Activated CD4-positive, alpha-beta T cell treated with anti-CD3 and anti-CD28 coated beads, Interleukin-2, amount 10 ng/mL, durations not matched to agents 24 days and 14 days (primary cell): ENCODE measurements at regions not wholly inside any gene's neighbourhood (a gene's known extent, or its start where the extent isn't known, plus 50 kb on each side); places are given as distances from the start of the nearest gene placed in this dataset.

Experiments used
- DNase-seq: peaks from one replicate; pipeline ENCODE4 v3.0.0; 2022
- H3K27ac Mint-ChIP-seq: one replicate; pipeline ENCODE4 v1.8.0; 2022; ENCODE audit warnings: mild to moderate bottlenecking, mixed read lengths
- H3K27me3 Mint-ChIP-seq: one replicate; pipeline ENCODE4 v1.8.0; 2022; ENCODE audit warnings: mixed read lengths
- H3K36me3 Mint-ChIP-seq: one replicate; pipeline ENCODE4 v1.8.0; 2022; ENCODE audit warnings: low read depth, mild to moderate bottlenecking, mixed read lengths
- H3K4me1 Mint-ChIP-seq: one replicate; pipeline ENCODE4 v1.8.0; 2021; ENCODE audit warnings: mixed read lengths
- H3K4me3 Mint-ChIP-seq: one replicate; pipeline ENCODE4 v1.8.0; 2022; ENCODE audit warnings: mild to moderate bottlenecking, moderate library complexity, mixed read lengths
- H3K9me3 Mint-ChIP-seq: one replicate; pipeline ENCODE4 v1.8.0; 2021; ENCODE audit warnings: mixed read lengths
- intact Hi-C: fragments of 100-400 bp; cut with micrococcal nuclease; formaldehyde crosslinking; loops from one replicate; pipeline ENCODE4 v1.15.1; 2023

DNA sequence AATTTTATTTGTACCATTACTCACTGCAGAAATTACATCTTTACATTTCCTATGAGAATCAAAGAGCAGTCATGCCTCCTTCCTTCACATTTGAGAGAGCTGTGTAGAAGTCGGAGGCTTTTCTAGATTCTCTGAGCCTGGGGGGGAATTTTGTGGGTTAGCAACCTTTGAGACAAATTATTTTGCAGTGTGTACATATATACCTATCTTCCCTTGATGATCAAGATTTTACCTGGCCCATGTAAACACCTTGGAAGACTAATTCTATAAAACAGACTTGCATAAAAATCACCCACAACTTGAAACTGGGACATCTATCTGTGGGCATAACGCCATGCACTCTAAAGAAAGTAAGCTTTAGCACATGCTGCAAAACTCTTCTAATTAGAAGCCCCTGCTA is 491.5 kb upstream of the MDFIC2 start:
- no peaks in the 10 kb centered on the region for H3K4me1 Mint-ChIP-seq
- peaks cover 6% of the 10 kb centered on the region for H3K9me3 Mint-ChIP-seq
- no peak for DNase-seq
- intact Hi-C loops = no loop called here
- no peaks in the 10 kb centered on the region for H3K36me3 Mint-ChIP-seq
- H3K27ac Mint-ChIP-seq = no peak overlapping the region
- H3K4me3 Mint-ChIP-seq = no peak overlapping the region
- peaks cover 20% of the 10 kb centered on the region for H3K27me3 Mint-ChIP-seq

DNA sequence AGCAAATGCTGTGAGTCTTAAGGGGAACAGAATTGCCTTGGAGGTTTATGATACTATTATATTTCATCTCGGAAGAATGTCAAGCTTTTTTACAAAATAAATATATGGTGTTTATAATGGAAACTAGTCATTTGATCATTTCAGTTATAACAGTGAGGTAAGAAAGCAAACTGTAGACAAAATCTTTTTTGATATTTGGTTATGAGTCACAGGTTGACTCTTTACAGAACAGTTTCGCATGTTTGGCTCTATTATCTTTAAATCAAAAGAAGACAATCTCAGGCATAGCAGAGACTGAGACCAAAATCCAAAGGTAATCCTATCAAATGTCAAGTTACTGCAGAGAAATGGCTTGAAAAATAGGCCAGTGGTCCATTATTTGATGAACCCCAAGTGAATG is 490.9 kb upstream of the MDFIC2 start:
- DNase-seq = no peak

DNA sequence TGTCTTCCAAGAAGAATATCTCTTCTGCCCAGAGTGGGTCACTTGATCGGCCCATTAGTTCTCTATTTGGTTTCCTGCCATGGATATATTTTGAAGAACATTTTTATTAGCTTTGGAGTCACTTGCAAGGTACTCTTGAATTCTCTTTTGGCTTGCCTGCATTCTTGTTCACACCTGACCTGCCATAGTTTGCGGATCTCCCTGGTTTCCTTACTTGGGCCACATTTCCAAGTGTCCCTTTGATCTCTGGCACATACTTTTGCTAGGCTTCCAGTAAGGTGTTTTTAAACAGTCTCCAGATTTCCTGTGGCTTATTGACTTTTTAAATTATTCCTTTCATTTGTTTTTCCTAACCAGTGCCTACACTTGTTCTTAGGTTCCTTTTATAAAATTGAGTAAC is 488.5 kb upstream of the MDFIC2 start:
- Mint-ChIP-seq H3K9me3 (peaks cover 14% of the 10 kb centered on the region), H3K36me3 (no peaks in the 10 kb centered on the region), H3K4me1 (no peaks in the 10 kb centered on the region), H3K27ac (no peak overlapping the region), H3K27me3 (peaks cover 20% of the 10 kb centered on the region), H3K4me3 (no peak overlapping the region)
- intact Hi-C loops = no loop called here
- no peak for DNase-seq

More for the DNA sequence above, 490.9 kb upstream of the MDFIC2 start:
- intact Hi-C loops = no loop called here
- peaks cover 6% of the 10 kb centered on the region for H3K9me3 Mint-ChIP-seq
- H3K4me1 Mint-ChIP-seq = no peaks in the 10 kb centered on the region
- peaks cover 20% of the 10 kb centered on the region for H3K27me3 Mint-ChIP-seq
- H3K36me3 Mint-ChIP-seq = no peaks in the 10 kb centered on the region
- no peak overlapping the region for H3K4me3 Mint-ChIP-seq
- H3K27ac Mint-ChIP-seq = no peak overlapping the region

DNA sequence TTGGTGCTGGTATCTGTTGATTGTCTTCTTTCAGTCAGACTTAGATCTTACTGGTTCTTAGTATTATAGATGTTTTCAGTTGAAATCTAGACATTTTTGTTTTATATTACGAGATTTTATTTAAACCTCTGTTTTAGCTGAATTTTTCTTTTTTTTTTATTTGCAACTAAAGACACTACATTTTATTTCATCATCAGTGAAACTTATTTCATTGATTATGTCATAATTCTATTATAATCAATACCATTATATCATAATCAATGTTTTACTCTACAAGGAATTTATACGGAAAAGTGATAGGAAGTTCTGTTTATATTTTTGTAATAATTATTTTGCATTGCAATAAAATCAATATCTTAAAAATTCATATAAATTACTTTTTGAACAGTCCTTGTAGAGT is 477.4 kb upstream of the MDFIC2 start:
- H3K27me3 Mint-ChIP-seq = peaks cover 10% of the 10 kb centered on the region
- no peaks in the 10 kb centered on the region for H3K4me1 Mint-ChIP-seq
- no peaks in the 10 kb centered on the region for H3K36me3 Mint-ChIP-seq
- DNase-seq = no peak
- no peak overlapping the region for H3K27ac Mint-ChIP-seq
- no peaks in the 10 kb centered on the region for H3K9me3 Mint-ChIP-seq
- no peak overlapping the region for H3K4me3 Mint-ChIP-seq
- intact Hi-C loops = no loop called here

DNA sequence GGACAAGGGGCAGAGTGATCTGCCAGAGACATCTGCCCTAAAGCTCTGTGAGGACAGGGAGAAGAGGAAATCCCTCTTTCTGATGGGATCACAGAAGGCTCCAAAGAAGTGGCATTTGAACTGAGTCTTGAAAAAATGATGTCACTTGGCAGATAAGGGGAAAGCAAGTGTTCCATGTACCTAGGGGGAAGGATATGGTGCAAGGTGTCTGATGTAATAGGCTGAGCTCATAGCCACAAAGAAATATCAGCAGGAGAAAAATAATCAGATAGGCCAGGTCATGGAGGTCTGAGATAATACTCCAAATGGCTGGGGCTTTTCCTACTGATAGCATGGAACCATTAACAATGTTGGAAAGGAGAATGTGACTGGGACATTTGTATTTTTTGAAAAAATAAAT is 468.4 kb upstream of the MDFIC2 start:
- no peak overlapping the region for H3K4me3 Mint-ChIP-seq
- H3K27ac Mint-ChIP-seq = no peak overlapping the region
- H3K9me3 Mint-ChIP-seq = no peaks in the 10 kb centered on the region
- no peaks in the 10 kb centered on the region for H3K4me1 Mint-ChIP-seq
- H3K27me3 Mint-ChIP-seq = no peaks in the 10 kb centered on the region
- intact Hi-C loops = no loop called here
- no peaks in the 10 kb centered on the region for H3K36me3 Mint-ChIP-seq
- DNase-seq = no peak

DNA sequence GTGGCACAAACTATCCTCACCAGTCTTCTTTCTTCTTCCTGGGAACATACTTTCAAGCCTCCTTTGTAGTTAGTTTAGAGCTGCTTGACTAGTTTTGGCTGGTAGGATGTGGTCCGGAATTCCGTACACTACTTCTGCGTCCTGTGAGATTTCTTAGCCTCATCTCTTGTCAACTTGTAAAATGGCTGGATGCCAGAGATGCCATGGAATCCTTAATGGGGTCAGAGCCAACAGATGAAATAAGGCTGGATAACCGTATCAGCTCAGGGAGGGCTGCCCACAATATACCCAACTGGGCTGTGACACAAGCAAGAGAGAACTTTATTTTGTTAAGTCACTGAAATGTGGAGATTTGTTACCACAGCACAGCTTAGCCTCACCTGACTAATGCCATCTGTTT is 466.9 kb upstream of the MDFIC2 start:
- no peak overlapping the region for H3K27ac Mint-ChIP-seq
- intact Hi-C loops = no loop called here

DNA sequence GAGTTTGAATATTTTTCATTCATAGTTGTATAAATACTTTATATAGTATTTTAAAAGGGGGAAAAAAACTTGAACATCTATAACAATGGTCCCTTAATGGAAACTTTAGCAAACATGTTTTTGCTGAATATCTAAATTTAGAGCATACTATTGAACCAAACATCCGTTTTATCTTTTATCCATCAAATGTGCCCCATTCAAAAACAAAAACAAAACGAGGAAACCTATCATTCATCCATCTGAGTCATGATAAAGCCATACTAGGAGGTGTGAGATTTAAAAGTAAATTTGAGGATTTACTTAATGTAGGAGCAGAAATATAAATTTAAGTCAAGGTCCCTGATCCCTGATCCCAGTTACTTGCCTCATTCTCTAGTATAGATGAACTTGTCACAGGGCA is 463.6 kb upstream of the MDFIC2 start:
- H3K36me3 Mint-ChIP-seq = no peaks in the 10 kb centered on the region
- H3K27me3 Mint-ChIP-seq = peaks cover 8% of the 10 kb centered on the region
- H3K9me3 Mint-ChIP-seq = peaks cover 4% of the 10 kb centered on the region
- H3K4me1 Mint-ChIP-seq = no peaks in the 10 kb centered on the region
- no peak overlapping the region for H3K4me3 Mint-ChIP-seq
- DNase-seq = no peak
- intact Hi-C loops = no loop called here
- no peak overlapping the region for H3K27ac Mint-ChIP-seq

More for the DNA sequence above, 466.9 kb upstream of the MDFIC2 start:
- peaks cover 4% of the 10 kb centered on the region for H3K27me3 Mint-ChIP-seq
- H3K4me3 Mint-ChIP-seq = no peak overlapping the region
- H3K9me3 Mint-ChIP-seq = peaks cover 4% of the 10 kb centered on the region
- no peaks in the 10 kb centered on the region for H3K36me3 Mint-ChIP-seq
- no peak for DNase-seq
- H3K4me1 Mint-ChIP-seq = no peaks in the 10 kb centered on the region

DNA sequence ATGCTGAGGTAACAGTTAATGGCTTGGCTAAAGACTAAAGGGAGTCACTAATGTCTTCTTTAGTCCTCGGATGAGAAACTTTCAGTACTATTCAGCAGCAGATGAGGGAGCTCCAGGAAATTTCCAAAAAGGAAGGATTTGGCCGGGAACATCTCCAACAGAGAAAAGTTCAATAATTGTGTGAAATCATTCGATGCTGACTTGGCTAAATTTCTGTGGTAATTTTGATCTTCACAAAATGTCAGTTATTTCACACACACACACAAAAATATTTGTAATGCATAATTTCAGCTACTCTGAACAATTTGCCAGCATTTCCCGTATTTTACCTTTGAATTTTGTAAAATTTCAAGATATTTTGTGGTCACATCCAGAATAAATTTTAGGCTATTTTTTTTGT is 462.8 kb upstream of the MDFIC2 start:
- Mint-ChIP-seq H3K36me3 (no peaks in the 10 kb centered on the region), H3K27ac (no peak overlapping the region), H3K4me1 (no peaks in the 10 kb centered on the region), H3K27me3 (peaks cover 15% of the 10 kb centered on the region), H3K4me3 (no peak overlapping the region), H3K9me3 (peaks cover 4% of the 10 kb centered on the region)
- intact Hi-C loops = no loop called here
- no peak for DNase-seq

DNA sequence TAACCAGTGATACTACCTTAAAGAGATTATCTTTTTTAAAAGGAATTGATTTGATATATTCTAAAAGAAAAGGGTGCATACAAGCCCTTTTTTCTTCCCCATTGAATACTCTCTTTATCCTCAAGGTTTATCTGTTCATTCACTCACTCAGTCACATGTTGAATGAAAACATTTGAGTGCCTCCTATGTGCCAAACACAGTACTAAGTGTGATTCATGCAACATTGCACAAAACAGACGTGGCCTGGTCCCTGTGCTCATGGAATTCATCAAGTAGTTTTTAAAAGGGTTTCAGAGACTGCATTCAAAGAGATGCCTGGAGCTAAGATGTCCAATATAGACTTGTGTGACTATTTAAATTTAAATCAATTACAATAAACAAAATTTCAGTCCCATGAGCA is 462.2 kb upstream of the MDFIC2 start:
- Mint-ChIP-seq H3K36me3 (no peaks in the 10 kb centered on the region), H3K27ac (no peak overlapping the region), H3K27me3 (peaks cover 20% of the 10 kb centered on the region), H3K4me1 (no peaks in the 10 kb centered on the region), H3K4me3 (no peak overlapping the region), H3K9me3 (peaks cover 4% of the 10 kb centered on the region)
- intact Hi-C loops = loop anchor here (5.0 kb wide), 2 partner anchors 528 to 813 kb away; no protein-coding TSS in a partner anchor
- no peak for DNase-seq

DNA sequence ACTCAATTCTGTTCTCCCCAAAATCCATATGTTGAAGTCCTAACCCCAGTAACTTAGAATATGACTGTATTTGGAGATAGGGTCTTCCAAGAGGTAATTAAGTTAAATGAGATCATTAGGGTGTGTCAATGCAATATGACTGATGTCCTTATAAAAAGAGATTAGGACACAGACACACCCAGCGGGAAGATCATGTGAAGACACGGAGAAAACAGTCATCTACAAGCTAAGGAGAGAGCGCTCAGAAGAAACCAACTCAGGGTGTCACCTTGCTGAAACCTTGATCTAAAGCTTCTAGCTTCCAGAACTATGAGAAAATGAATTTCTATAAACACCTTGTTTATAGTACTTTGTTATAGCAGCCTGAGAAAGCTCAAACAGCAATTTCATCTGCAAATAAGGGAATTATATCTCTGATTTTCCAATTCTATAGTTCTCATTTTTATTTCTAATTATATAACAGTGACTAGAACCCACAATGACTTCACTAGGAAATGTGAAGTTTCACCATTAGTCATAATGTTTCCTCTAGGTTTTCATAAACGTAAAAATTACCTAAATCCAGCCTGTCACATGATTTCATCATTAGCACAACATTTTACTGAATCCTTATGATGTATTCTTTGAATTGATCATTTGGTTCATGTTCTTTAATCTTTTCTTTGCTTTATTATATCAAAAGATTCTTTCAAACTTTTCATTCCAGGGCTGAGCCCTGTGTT is 459.1 kb upstream of the MDFIC2 start:
- Mint-ChIP-seq H3K9me3 (peaks cover 4% of the 10 kb centered on the region), H3K4me1 (no peaks in the 10 kb centered on the region), H3K36me3 (no peaks in the 10 kb centered on the region), H3K27me3 (peaks cover 29% of the 10 kb centered on the region), H3K27ac (no peak overlapping the region), H3K4me3 (no peak overlapping the region)
- DNase-seq = no peak
- intact Hi-C loops = loop anchor here (1.0 to 5.0 kb wide), 3 partner anchors 85 to 816 kb away; no protein-coding TSS in a partner anchor

DNA sequence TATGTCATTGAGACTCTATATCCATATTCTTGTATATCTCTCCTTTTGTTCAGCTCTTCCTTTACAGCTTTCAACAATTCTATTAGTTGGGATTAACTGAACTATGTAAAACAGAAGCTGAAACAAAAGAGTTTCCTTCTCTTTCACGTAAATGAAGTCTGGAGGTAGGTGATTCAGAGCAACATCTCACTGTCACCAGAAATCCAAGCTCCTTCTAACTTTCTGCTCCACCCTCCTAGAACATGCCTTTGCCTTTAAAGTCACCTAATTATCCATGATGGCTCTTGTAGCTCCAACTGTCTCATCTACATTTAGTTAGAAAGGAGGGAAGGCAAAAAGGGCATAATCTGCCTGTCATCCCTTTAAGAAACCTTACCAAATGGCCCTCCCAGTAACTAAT is 458.2 kb upstream of the MDFIC2 start:
- peaks cover 4% of the 10 kb centered on the region for H3K9me3 Mint-ChIP-seq
- no peak for DNase-seq
- H3K27ac Mint-ChIP-seq = no peak overlapping the region
- H3K27me3 Mint-ChIP-seq = peaks cover 34% of the 10 kb centered on the region
- no peaks in the 10 kb centered on the region for H3K4me1 Mint-ChIP-seq
- intact Hi-C loops = loop anchor here (1.0 to 5.0 kb wide), 3 partner anchors 86 to 817 kb away; no protein-coding TSS in a partner anchor
- no peak overlapping the region for H3K4me3 Mint-ChIP-seq
- H3K36me3 Mint-ChIP-seq = no peaks in the 10 kb centered on the region

DNA sequence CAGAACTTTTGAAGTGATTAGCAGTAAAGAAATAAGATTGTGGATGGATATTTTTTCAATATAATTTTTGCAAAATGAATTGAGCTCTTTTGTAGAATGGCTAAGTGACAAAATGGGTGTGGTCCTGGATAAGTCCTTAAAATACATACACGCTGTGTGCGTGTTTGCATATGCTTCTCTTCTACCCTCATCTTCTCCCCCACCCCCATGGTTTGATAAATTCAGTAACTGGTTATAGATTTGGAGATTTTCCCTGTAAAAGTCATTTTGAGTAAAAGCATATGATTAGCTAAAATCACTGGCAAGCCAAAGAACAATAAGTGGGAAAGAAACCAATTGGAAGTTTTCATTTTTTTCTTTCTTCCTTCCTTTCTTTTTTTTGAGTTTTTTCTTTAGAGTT is 453.9 kb upstream of the MDFIC2 start:
- DNase-seq = no peak
- Mint-ChIP-seq H3K36me3 (no peaks in the 10 kb centered on the region), H3K4me1 (no peaks in the 10 kb centered on the region), H3K9me3 (no peaks in the 10 kb centered on the region), H3K4me3 (no peak overlapping the region), H3K27me3 (peaks cover 37% of the 10 kb centered on the region), H3K27ac (no peak overlapping the region)
- intact Hi-C loops = no loop called here

DNA sequence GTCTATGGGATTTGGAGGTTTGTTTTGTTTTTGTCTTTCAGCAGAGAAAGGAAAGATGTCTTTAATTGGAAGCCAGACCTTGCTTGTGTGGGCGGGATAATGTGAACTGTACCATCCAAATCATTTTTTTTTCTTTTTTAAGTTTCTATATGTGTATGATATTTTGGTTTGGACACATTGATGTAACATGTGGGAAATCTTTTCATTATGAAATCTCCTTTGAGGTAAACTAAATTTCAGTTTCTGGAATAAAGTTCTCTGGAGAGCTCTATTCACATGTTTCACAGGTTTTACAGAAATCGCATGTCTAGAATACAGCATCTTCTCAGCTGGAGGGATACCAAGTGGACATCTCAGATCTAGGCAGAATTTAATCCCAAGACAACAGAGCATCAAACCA is 451.5 kb upstream of the MDFIC2 start:
- no peaks in the 10 kb centered on the region for H3K4me1 Mint-ChIP-seq
- peaks cover 19% of the 10 kb centered on the region for H3K27me3 Mint-ChIP-seq
- H3K4me3 Mint-ChIP-seq = no peak overlapping the region
- H3K36me3 Mint-ChIP-seq = no peaks in the 10 kb centered on the region
- no peak overlapping the region for H3K27ac Mint-ChIP-seq
- no peak for DNase-seq
- no peaks in the 10 kb centered on the region for H3K9me3 Mint-ChIP-seq
- intact Hi-C loops = no loop called here

DNA sequence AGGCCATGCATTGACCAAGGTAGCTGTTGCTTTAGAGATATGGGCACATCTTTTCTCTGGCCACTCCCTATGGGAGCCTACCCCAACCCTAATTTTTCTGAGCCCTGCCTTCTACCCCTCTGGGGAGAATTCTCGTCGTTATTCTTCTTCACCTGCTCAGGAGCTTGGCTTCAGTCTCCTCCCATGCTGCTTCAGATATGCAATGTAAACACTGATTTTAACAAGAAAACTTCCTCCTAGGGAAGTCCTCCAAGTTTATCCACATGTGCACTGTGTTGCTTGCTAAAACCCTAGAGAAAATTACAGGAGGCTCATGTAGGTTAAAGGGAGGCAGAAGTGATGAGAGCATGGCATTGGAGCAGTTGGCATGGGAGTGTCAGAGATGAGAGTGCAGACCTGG is 445.2 kb upstream of the MDFIC2 start:
- Mint-ChIP-seq H3K9me3 (no peaks in the 10 kb centered on the region), H3K36me3 (no peaks in the 10 kb centered on the region), H3K27ac (no peak overlapping the region), H3K4me1 (no peaks in the 10 kb centered on the region), H3K4me3 (no peak overlapping the region), H3K27me3 (no peaks in the 10 kb centered on the region)
- intact Hi-C loops = no loop called here
- DNase-seq = no peak

DNA sequence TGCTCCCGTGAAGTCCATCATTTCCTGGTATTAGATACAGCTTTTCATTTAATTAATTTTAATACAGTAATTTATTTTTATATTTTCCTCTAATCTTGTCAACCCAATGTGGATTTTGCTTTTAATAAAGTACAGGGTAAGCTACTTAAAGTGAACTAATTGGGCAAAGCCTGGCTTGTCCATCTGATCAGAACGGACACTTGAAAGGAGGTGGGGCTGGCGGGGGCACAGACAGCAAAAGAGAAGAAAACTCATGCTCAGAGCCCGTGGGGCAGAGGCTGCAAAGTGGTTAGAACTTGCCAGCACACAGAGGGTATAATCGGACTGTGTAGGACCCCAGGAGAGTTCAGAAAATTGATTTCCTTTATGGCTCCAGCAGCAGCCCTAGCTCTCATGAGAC is 443.1 kb upstream of the MDFIC2 start:
- H3K4me3 Mint-ChIP-seq = no peak overlapping the region
- no peaks in the 10 kb centered on the region for H3K4me1 Mint-ChIP-seq
- DNase-seq = no peak
- H3K36me3 Mint-ChIP-seq = no peaks in the 10 kb centered on the region
- no peaks in the 10 kb centered on the region for H3K9me3 Mint-ChIP-seq
- intact Hi-C loops = no loop called here
- H3K27me3 Mint-ChIP-seq = no peaks in the 10 kb centered on the region
- no peak overlapping the region for H3K27ac Mint-ChIP-seq
